GM18507 (cell line): ENCODE measurements at regions not wholly inside any gene's neighbourhood (a gene's known extent, or its start where the extent isn't known, plus 50 kb on each side); places are given as distances from the start of the nearest gene placed in this dataset.

Experiments
- DNase-seq: peaks from one replicate; pipeline ENCODE4 v3.0.0; 2011; ENCODE audit warnings: low read depth; ENCODE audit not compliant: insufficient read length; ENCODE audit errors: extremely low spot score
- FAIRE-seq: peaks from 2 replicates; lab custom pipeline; 2011; peaks lifted over from hg19 to GRCh38; lab: Jason Lieb, UNC

DNA sequence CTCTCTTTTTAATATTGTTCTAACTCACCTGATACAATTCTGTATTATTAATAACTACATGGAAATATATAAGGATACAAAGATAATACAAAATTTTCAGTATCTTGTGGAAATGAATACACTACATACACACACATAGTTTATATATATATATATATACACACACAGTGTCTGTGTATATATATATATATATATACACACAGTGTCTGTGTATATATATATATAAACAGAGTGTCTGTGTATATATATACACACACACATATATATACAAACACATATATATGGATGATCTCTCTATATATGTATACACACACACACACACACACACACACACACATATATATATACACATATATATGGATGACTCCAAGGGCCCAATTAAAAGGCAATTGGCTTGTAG is 749.1 kb downstream of the DACH1 start:
- DNase-seq = no peak
- FAIRE-seq = no peak

DNA sequence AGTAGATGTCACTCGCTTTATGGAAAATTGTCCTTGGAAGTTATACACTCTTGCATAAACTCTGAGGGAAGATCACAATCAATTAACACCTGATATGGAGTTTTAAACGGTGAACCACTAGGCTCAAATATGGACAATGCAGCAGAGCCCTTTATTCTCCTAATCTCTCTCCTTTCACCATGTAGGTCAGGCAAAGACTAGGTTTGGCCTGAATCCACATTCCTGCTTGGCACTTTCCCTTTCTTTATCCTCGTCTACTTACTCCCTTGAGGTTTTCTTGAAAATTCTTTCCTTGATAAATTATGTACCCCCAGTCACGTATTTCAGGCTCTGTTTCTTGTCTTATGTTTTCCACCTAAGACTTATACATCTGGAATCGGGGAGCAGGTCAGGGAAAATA is 751.7 kb downstream of the DACH1 start:
- DNase-seq (no peak), FAIRE-seq (no peak)

DNA sequence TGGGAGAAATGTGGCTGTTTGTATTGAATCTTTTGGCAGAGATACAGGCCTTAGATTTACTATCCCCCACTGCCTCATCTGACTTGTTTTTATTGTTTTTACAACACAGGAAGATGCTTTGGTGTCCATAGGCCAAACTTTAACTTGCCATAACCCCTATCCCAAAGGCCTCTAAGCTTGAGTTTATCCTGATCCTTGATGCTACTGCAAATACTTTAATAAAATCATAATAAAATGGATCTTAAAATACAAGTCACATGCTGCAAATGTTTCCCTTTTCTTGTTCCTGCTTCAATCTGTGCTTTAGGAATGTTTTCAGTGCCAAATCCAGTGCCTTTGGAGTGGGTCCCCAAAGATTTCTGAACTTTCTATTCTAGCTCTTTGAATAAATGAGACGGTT is 770.6 kb downstream of the DACH1 start:
- no peak for DNase-seq
- FAIRE-seq = no peak

- no peak for FAIRE-seq
Observed at GRCh38 chr13:71090990-71091389, 776.0 kb downstream of the DACH1 start.

DNA sequence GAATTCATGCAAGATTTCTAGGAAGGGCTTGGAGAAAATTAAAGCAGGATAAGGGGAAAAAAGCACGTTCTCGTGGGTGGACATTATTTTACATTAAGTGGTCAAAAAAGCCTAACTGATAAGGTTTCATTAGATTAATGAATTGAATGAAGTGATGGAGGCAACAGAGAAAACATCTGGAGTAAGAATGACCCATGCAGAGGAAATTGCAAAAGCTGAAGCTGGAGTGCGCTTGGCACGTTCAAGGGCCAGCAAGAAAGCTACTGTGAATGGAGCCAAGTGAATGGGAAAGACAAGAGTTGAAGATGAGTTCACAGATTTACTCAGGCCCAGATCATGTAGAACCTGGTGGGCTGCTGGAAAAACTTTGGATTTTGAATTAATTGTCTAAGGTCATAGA is 777.9 kb downstream of the DACH1 start:
- FAIRE-seq (no peak), DNase-seq (no peak)

More at GRCh38 chr13:71090990-71091389, 776.0 kb downstream of the DACH1 start:
- DNase-seq = no peak

DNA sequence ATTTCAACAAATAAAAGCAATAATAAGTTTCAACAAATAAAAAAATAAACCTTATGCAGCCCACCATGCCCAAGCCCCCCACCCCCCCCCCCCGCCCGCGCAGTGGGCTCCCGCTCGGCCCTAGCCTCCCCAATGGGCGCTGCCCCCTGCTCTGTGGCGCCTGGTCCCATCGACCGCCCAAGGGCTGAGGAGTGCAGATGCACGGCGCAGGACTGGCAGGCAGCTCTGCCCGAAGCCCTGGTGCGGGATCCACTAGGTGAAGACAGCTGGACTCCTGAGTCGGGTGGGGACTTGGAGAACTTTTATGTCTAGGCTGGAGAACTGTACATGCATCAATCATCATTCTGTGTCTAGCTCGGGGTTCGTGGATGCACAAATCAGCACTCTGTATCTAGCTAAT is 779.6 kb downstream of the DACH1 start:
- FAIRE-seq = no peak
- no peak for DNase-seq

- no peak for FAIRE-seq
- no peak for DNase-seq
Observed at GRCh38 chr13:71087006-71087405, 780.0 kb downstream of the DACH1 start.

DNA sequence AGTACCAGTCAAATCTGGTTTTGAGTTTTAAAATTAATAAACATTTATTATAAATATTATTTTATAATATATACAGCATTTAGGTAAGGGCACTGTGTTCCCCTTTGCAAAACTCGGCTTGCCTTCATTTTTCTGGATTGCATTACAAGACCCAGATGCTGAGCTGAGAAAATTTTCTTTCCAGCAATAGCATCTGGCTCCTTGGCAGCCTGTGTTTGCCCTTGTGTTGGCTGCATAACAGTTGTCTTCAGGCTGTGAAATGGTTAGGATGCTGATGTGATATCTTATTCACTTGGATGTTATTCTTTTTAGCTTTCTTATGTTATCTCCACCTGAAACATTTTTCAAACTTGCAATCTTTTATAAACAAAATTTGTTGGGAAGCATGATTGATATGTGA is 784.4 kb downstream of the DACH1 start:
- no peak for DNase-seq
- no peak for FAIRE-seq

DNA sequence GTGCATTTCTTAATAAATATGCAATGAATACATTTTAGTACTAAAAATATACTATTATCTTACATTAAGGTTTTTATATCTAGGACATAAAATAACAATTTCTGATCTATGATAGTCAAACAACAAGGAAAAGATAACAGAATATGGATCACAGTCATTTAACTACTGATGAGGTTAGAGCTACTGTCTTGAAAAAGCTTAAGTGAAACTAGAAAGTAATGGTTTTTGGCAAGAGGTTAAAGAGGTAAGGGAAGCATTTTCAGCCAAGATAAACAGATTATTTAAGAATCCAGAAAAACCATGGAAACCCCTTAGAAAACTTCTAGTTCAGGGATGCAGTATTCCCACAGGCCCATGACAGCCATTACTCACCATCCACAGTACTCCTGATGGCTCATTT is 787.4 kb downstream of the DACH1 start:
- FAIRE-seq = no peak

GRCh38 chr13:71068041-71068440 is 799.0 kb downstream of the DACH1 start:
- DNase-seq (no peak), FAIRE-seq (no peak)

More for the DNA sequence above, 787.4 kb downstream of the DACH1 start:
- DNase-seq = no peak

DNA sequence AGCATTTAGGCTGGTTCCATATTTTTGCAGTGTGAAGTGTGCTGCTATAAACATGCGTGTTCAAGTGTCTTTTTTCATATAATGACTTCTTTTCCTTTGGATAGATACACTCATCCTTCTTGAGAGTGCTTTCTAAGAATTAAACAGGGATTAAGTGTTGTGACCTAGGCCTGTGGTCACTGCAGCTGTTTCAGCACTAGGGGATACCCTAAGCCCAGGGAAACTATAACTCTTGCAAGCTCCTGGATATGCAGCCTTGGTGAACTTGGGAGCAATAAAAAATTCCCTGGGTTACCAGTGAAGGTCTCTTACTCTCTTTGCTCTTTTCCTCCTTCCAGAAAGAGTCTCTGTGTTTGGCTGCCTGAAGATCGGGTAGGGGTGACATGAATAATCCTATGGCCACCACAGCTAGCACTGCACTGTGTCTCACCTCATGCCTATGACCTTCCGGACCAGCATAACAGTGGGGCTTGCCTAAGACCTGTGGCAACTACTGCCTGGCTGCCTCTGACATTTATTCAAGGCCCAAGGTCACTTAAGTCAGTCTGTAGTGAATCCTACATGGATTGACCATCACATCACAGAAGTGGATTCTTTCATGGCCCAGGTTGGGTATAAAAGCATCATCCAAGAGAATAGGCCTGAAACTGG is 799.7 kb downstream of the DACH1 start:
- DNase-seq = no peak

GRCh38 chr13:71056581-71056980 is 810.4 kb downstream of the DACH1 start:
- FAIRE-seq (no peak), DNase-seq (no peak)

More for the DNA sequence above, 799.7 kb downstream of the DACH1 start:
- no peak for FAIRE-seq

GRCh38 chr13:71055644-71056043 is 811.4 kb downstream of the DACH1 start:
- FAIRE-seq (no peak), DNase-seq (no peak)

GRCh38 chr13:71055047-71055446 is 812.0 kb downstream of the DACH1 start:
- FAIRE-seq (no peak), DNase-seq (no peak)

GRCh38 chr13:71054358-71054757 is 812.6 kb downstream of the DACH1 start:
- FAIRE-seq = no peak
- DNase-seq = no peak

DNA sequence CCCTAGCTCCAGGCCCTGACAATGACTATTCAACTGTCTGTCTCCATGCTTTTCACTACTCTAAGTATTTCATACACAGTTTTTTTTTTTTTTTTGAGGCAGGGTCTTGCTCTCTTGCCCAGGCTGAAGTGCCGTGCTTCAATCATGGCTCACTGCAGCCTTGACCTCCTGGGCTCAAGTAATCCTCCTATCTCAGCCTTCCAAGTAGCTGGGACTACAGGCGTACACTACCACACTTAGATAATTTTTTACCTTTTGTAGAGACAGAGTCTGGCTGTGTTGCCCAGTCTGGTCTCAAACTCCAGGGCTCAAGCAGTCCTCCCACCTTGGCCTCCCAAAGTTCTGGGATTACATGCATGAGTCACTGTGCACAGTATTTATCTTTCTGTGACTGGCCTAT is 815.4 kb downstream of the DACH1 start:
- no peak for FAIRE-seq
- no peak for DNase-seq

DNA sequence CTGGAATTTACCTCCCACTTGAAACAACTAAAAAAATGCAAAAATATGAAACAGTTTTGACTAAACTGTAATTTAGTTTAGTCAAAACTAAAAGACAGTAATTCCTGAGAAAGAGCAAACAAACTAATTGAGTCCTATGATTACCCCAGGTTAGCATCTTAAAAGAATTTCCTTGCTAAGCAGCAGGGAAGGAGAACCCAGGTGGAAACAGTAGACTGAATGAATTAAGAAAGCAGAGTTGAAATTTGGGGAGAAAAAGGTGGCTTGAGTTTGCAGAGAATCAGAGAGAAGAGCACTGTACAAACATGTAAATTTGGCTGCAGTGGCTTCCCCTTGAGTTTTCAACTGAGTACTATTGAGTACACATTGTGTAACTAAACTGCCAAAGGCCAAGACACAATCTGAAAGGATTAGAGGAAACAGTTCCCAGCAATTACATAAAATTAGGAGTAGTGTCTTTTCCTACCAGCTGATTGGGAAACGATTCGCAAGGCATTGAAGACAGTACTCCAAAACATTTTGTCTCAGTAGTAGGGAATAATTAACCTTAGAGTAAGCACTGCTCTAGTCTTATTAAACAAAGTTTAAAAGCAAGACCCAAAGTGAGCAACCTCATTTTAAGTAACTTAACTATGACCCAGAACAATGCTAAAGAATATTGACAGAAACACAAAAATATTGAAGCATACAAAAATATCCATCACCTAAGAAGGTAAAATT is 820.5 kb downstream of the DACH1 start:
- FAIRE-seq (no peak), DNase-seq (no peak)

GRCh38 chr13:71045101-71045500 is 821.9 kb downstream of the DACH1 start:
- FAIRE-seq (no peak), DNase-seq (no peak)

GRCh38 chr13:71039440-71039839 is 827.6 kb downstream of the DACH1 start:
- DNase-seq (no peak), FAIRE-seq (no peak)

GRCh38 chr13:71034018-71034417 is 833.0 kb downstream of the DACH1 start:
- DNase-seq = no peak
- FAIRE-seq = no peak

DNA sequence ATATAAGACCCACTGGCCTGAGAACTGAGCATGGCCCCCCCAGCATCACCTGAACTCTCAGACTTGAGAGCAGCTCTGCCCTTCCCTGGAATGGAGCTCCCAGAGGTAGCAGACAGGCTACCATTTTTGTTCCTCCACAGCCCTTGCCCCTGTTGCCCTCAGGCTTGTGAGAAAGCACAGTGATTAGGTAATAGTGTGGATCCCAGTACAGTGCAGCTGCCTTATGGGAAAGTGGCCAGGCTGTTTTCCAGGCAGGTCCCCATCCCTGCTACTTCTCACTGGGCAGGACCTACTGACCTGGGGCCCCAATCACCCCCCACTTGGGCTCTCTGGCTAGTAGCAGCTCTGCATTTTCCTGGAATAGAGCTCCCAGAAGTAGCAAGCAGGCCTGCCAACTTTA is 834.0 kb downstream of the DACH1 start:
- FAIRE-seq = no peak
- no peak for DNase-seq
